ENCODE measurements at regions not wholly inside any gene's neighbourhood (a gene's known extent, or its start where the extent isn't known, plus 50 kb on each side); places are given as distances from the start of the nearest gene placed in this dataset.

- H3K79me1 ChIP-seq (ENCODE audit: low read depth in 1 of 2, low read length in 2 of 2), result no peaks in the 10 kb centered on the region; a peak in 1 of 4 replicates
- H3K9me1 ChIP-seq (ENCODE audit: insufficient read depth, low read length), result no peaks in the 10 kb centered on the region
- no peak overlapping the region for H4K5ac ChIP-seq (ENCODE audit: low read depth, low read length)
- H2BK15ac ChIP-seq (ENCODE audit: low read depth, low read length), result no peak overlapping the region
- H2AK5ac ChIP-seq (ENCODE audit: low read depth, low read length), result no peak overlapping the region
- ChIA-PET POLR2A (ENCODE audit: unreplicated experiment) (no interaction called here), CTCF (no interaction called here)
- no CpG with 5 or more reads among the region's 2 CpGs for WGBS, 2 experiments (ENCODE audit: extremely low coverage in 2 of 2, insufficient read length in 1 of 2)
- dilution Hi-C loops (cut with HindIII; ENCODE audit: low sequenced_read_pairs, unreplicated experiment), result no loop called here
- BruUV-seq (replicated peaks), result no TSS peak
- H3K27me3 ChIP-seq (ENCODE audit: control insufficient read depth, insufficient read depth, low read length), result no peaks in the 10 kb centered on the region
- no peak overlapping the region for H3K4me2 ChIP-seq (ENCODE audit: low read depth, low read length)
- no peak overlapping the region for H3K18ac ChIP-seq (ENCODE audit: low read depth, low read length)
- no peak overlapping the region for H3K27ac ChIP-seq (ENCODE audit: insufficient read depth, low read length)
- no peaks in the 10 kb centered on the region for H3K4me1 ChIP-seq (ENCODE audit: control insufficient read depth, insufficient read depth, low read length)
- H3K9ac ChIP-seq (ENCODE audit: low read depth, low read length), result no peak overlapping the region
- no peak overlapping the region for H3K4me3 ChIP-seq (ENCODE audit: insufficient read depth, low read depth, low read length)
- H2BK120ac ChIP-seq (ENCODE audit: low read depth, low read length), result no peak overlapping the region
- in situ Hi-C loops (cut with MboI; ENCODE audit: low sequenced_read_pairs), result no loop called here
- peaks cover 63% of the 10 kb centered on the region for H3K36me3 ChIP-seq (ENCODE audit: control insufficient read depth, insufficient read depth, low read length)
- intact Hi-C loops (cut with micrococcal nuclease), result loop anchor here (10.0 kb wide), 1 partner anchor 60 kb away; no protein-coding TSS in a partner anchor
- no peak for ATAC-seq (ENCODE audit: low read depth)
- no peak overlapping the region for H3K4ac ChIP-seq (ENCODE audit: low read depth, low read length)
- H4K8ac ChIP-seq (ENCODE audit: low read depth in 2 of 2, low read length in 2 of 2), result no peak overlapping the region
- TF ChIP-seq USF2 (IDR thresholded peaks at IDR 0.05; ENCODE audit: low read depth, low read length) (no peak), FOS (IDR thresholded peaks at IDR 0.05; ENCODE audit: low read depth, low read length) (no peak), RAD21 (IDR thresholded peaks at IDR 0.05; ENCODE audit: low read length) (no peak), NFE2L2 (IDR thresholded peaks at IDR 0.05; ENCODE audit: low read depth, low read length) (no peak), MAFK (IDR thresholded peaks at IDR 0.05; ENCODE audit: low read depth, low read length) (no peak), MAZ (IDR thresholded peaks at IDR 0.05; ENCODE audit: borderline replicate concordance, low read depth, low read length) (no peak), CEBPB (IDR thresholded peaks at IDR 0.05; ENCODE audit: low read depth, low read length) (no peak), ELK1 (IDR thresholded peaks at IDR 0.05; ENCODE audit: borderline replicate concordance, low read depth, low read length) (no peak), SMC3 (IDR thresholded peaks at IDR 0.05; ENCODE audit: low read depth, low read length) (no peak), POLR2A (IDR thresholded peaks at IDR 0.05; ENCODE audit: low read depth, low read length) (no peak), RCOR1 (IDR thresholded peaks at IDR 0.05; ENCODE audit: insufficient replicate concordance, low read length) (no peak), CHD1 (IDR thresholded peaks at IDR 0.05; ENCODE audit: low read depth, low read length) (no peak), BHLHE40 (IDR thresholded peaks at IDR 0.05; ENCODE audit: low read depth, low read length) (no peak), RFX5 (IDR thresholded peaks at IDR 0.05; ENCODE audit: low read depth, low read length) (no peak), MXI1 (IDR thresholded peaks at IDR 0.05; ENCODE audit: borderline replicate concordance, low read depth, low read length) (no peak), CTCF (conservative IDR thresholded peaks at IDR 0.05; ENCODE audit: low read depth, low read length) (no peak)
- no peak overlapping the region for H3K56ac ChIP-seq (ENCODE audit: extremely low read depth, insufficient read depth, low read length)
- no peak overlapping the region for H4K91ac ChIP-seq (ENCODE audit: insufficient read depth, low read depth, low read length)
- no peak overlapping the region for H2AK9ac ChIP-seq (replicated peaks; ENCODE audit: low read depth, low read length, poor library complexity)
- no peaks in the 10 kb centered on the region for H4K20me1 ChIP-seq (ENCODE audit: insufficient read depth, low read length)
- no peak overlapping the region for H2BK20ac ChIP-seq (ENCODE audit: low read depth, low read length)
- peaks cover 24% of the 10 kb centered on the region for H3K9me3 ChIP-seq (ENCODE audit: control insufficient read depth, insufficient read depth, low read length)
- H2AFZ ChIP-seq (replicated peaks; ENCODE audit: low read length, poor library complexity), result no peak overlapping the region
- DNase-seq, result no peak
- no peak overlapping the region for H3K23ac ChIP-seq (ENCODE audit: low read depth, low read length)
- H3K14ac ChIP-seq (replicated peaks; ENCODE audit: low read depth, low read length), result no peak overlapping the region
- no peak overlapping the region for H2BK5ac ChIP-seq (ENCODE audit: low read depth, low read length, poor library complexity, severe bottlenecking)
Measured at GRCh38 chr15:25095179-25095578, 140.4 kb downstream of the SNRPN start.
